Neuronal stem cell (in vitro differentiated cells): ENCODE measurements at regions not wholly inside any gene's neighbourhood (a gene's known extent, or its start where the extent isn't known, plus 50 kb on each side); places are given as distances from the start of the nearest gene placed in this dataset.

Experiments
- DNase-seq: peaks from one replicate; pipeline ENCODE4 v3.0.0-alpha.2; 2013; ENCODE audit warnings: low spot score
- H2AFZ ChIP-seq: one replicate; pipeline ENCODE4 v1.6.1; 2013; ENCODE audit warnings: mild to moderate bottlenecking, low read length, inconsistent platforms
- H2AK5ac ChIP-seq: 2 replicates; pipeline ENCODE4 v1.6.1; 2013; ENCODE audit warnings: low read depth, mild to moderate bottlenecking, inconsistent platforms, low read length, moderate library complexity, mixed read lengths
- H2BK120ac ChIP-seq: 2 replicates; pipeline ENCODE4 v1.6.1; 2013; ENCODE audit warnings: low read depth, mild to moderate bottlenecking, inconsistent platforms, low read length, moderate library complexity, mixed read lengths
- H2BK12ac ChIP-seq: one replicate; pipeline ENCODE4 v1.6.1; 2013; ENCODE audit warnings: low read length, inconsistent platforms
- H2BK15ac ChIP-seq: 2 replicates; pipeline ENCODE4 v1.6.1; 2013; ENCODE audit warnings: mild to moderate bottlenecking, low read length, inconsistent platforms, mixed read lengths
- H2BK5ac ChIP-seq: one replicate; pipeline ENCODE4 v1.6.1; 2013; ENCODE audit warnings: inconsistent platforms, mild to moderate bottlenecking, low read length, moderate library complexity
- H3K14ac ChIP-seq: one replicate; pipeline ENCODE4 v1.6.1; 2013; ENCODE audit warnings: low read length, inconsistent platforms
- H3K18ac ChIP-seq: 2 replicates; pipeline ENCODE4 v1.6.1; 2013; ENCODE audit warnings: low read length, inconsistent platforms
- H3K23ac ChIP-seq: 2 replicates; pipeline ENCODE4 v1.6.1; 2013; ENCODE audit warnings: low read depth, mild to moderate bottlenecking, mixed read lengths, low read length, inconsistent platforms; ENCODE audit not compliant: poor library complexity
- H3K27ac ChIP-seq: replicated peaks from 3 replicates; pipeline ENCODE4 v1.5.1; 2013; ENCODE audit warnings: low read length, inconsistent platforms
- H3K27me3 ChIP-seq, 3 experiments: 2 replicates each; pipeline ENCODE4 v1.6.1; 2013; ENCODE audit warnings: low read length in 3 of 3, mild to moderate bottlenecking in 2 of 3, inconsistent platforms in 1 of 3, low read depth in 1 of 3, mixed read lengths in 1 of 3, moderate library complexity in 1 of 3; ENCODE audit not compliant: control insufficient read depth in 3 of 3, insufficient read depth in 3 of 3
- H3K36me3 ChIP-seq, 2 donors: replicated peaks in 1 of 2; 2 replicates each; pipeline ENCODE4 v1.6.1; 2013; ENCODE audit warnings: low read length in 2 of 2; ENCODE audit not compliant: control insufficient read depth in 2 of 2, insufficient read depth in 2 of 2
- H3K4ac ChIP-seq: 2 replicates; pipeline ENCODE4 v1.6.1; 2013; ENCODE audit warnings: inconsistent platforms, mild to moderate bottlenecking, low read length, moderate library complexity
- H3K4me1 ChIP-seq, 2 donors: 1 replicate in 1 of 2; 2 replicates in 1 of 2; pipeline ENCODE4 v1.6.1; 2013; ENCODE audit warnings: low read length in 2 of 2, low read depth in 1 of 2; ENCODE audit not compliant: control insufficient read depth in 2 of 2, insufficient read depth in 1 of 2
- H3K4me2 ChIP-seq: one replicate; pipeline ENCODE4 v1.6.1; 2013; ENCODE audit warnings: mild to moderate bottlenecking, low read length, inconsistent platforms; ENCODE audit not compliant: insufficient read depth, poor library complexity, severe bottlenecking
- H3K4me3 ChIP-seq, 2 donors: 2 replicates each; pipeline ENCODE4 v1.5.1; 2013; ENCODE audit warnings: low read length in 2 of 2, mild to moderate bottlenecking in 2 of 2, inconsistent platforms in 1 of 2, moderate library complexity in 1 of 2
- H3K79me1 ChIP-seq: one replicate; pipeline ENCODE4 v1.6.1; 2013; ENCODE audit warnings: low read depth, mild to moderate bottlenecking, inconsistent platforms, low read length, moderate library complexity
- H3K9ac ChIP-seq: one replicate; pipeline ENCODE4 v1.6.1; 2013; ENCODE audit warnings: mild to moderate bottlenecking, low read depth, low read length, inconsistent platforms; ENCODE audit not compliant: poor library complexity
- H3K9me3 ChIP-seq, 2 donors: replicated peaks in 1 of 2; 2 replicates each; pipeline versions ENCODE3 to v1.6.1; 2013; ENCODE audit warnings: low read length in 2 of 2, mild to moderate bottlenecking in 2 of 2, inconsistent platforms in 1 of 2, low read depth in 1 of 2, mixed read lengths in 1 of 2, moderate library complexity in 1 of 2; ENCODE audit not compliant: control insufficient read depth in 2 of 2, insufficient read depth in 1 of 2
- H4K8ac ChIP-seq: one replicate; pipeline ENCODE4 v1.6.1; 2013; ENCODE audit warnings: low read depth, mild to moderate bottlenecking, inconsistent platforms, low read length, moderate library complexity
- H4K91ac ChIP-seq: one replicate; pipeline ENCODE4 v1.6.1; 2013; ENCODE audit warnings: low read length, low read depth, mild to moderate bottlenecking, inconsistent platforms; ENCODE audit not compliant: poor library complexity
- WGBS, 2 donors: extraction: QIAGEN DNeasy Blood & Tissue Kit; methylation state at CpG; one replicate each; pipeline ENCODE4 v1.1.7; 2013; ENCODE audit warnings: missing lambda C conversion rate in 2 of 2, mixed read lengths in 1 of 2; ENCODE audit not compliant: insufficient read length in 2 of 2, insufficient replicate concordance in 1 of 2; ENCODE audit errors: extremely low coverage in 2 of 2; 5-methylcytosine and 5-hydroxymethylcytosine counted together

DNA sequence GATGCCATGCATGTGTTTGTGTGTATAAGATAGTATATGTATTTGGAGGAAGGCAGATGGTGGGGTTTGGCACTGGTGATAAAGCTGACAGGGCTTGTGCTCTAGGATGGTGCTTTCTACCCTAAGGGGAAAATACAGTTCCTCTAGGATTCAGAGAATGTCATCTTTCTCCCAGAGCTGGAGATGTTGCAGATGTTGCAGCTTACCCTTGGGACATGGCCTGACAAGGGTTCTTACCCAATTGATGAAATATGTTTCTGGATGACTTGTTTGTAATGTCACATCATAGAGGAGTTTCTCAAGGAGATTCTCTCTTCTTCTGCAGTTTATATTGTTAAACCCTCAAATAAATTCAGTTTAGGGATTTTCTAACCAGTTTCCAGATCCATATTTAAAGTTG, 52.5 kb upstream of the PITX2 start:
- Histone ChIP-seq H3K27ac (no peak overlapping the region), H4K8ac (no peak overlapping the region), H3K9ac (no peak overlapping the region), H2AK5ac (no peak overlapping the region), H3K14ac (no peak overlapping the region), H3K18ac (no peak overlapping the region), H2AFZ (no peak overlapping the region), H2BK12ac (no peak overlapping the region), H2BK5ac (no peak overlapping the region), H2BK120ac (no peak overlapping the region), H3K23ac (no peak overlapping the region), H3K79me1 (no peaks in the 10 kb centered on the region), H2BK15ac (no peak overlapping the region), H3K36me3 (no peaks in the 10 kb centered on the region), H3K27me3 (no peaks in the 10 kb centered on the region), H3K4me2 (no peak overlapping the region), H3K4me1 (no peaks in the 10 kb centered on the region), H3K4ac (no peak overlapping the region), H3K4me3 (no peak overlapping the region), H4K91ac (no peak overlapping the region), H3K9me3 (no peaks in the 10 kb centered on the region)
- DNase-seq: no peak

DNA sequence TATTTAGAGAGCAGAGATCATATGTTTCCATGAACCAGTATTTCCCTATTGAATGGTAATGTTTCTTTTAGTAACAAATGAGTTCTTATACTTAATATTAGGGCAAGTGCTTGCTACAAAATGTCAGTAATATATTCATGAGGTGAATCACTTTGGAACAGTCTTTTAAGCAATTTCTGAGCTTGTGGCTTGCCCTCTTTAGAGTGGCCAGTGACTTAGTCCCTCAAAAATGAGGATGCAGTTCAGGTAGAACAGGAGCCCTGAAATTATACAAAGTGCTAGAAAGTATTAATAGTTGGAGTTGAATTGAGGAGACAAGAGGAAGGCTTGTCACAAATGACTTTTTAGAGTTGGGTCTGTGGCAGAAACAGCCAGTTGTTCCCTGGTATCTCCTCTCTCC, 53.4 kb upstream of the PITX2 start:
- H3K27ac ChIP-seq: no peak overlapping the region
- H2AFZ ChIP-seq: no peak overlapping the region
- no peak overlapping the region for H2BK15ac ChIP-seq
- H3K18ac ChIP-seq: no peak overlapping the region
- H3K27me3 ChIP-seq: no peaks in the 10 kb centered on the region
- no peak overlapping the region for H3K23ac ChIP-seq
- no peak overlapping the region for H3K9ac ChIP-seq
- H3K36me3 ChIP-seq: no peaks in the 10 kb centered on the region
- no peak overlapping the region for H4K91ac ChIP-seq
- H3K4me1 ChIP-seq: no peaks in the 10 kb centered on the region
- H2BK120ac ChIP-seq: no peak overlapping the region
- H2BK12ac ChIP-seq: no peak overlapping the region
- DNase-seq: no peak
- no peak overlapping the region for H3K4me2 ChIP-seq
- H2AK5ac ChIP-seq: no peak overlapping the region
- no peak overlapping the region for H2BK5ac ChIP-seq
- H3K14ac ChIP-seq: no peak overlapping the region
- H3K9me3 ChIP-seq: no peaks in the 10 kb centered on the region
- H3K4ac ChIP-seq: no peak overlapping the region
- H3K79me1 ChIP-seq: no peaks in the 10 kb centered on the region
- no peak overlapping the region for H3K4me3 ChIP-seq
- no peak overlapping the region for H4K8ac ChIP-seq

DNA sequence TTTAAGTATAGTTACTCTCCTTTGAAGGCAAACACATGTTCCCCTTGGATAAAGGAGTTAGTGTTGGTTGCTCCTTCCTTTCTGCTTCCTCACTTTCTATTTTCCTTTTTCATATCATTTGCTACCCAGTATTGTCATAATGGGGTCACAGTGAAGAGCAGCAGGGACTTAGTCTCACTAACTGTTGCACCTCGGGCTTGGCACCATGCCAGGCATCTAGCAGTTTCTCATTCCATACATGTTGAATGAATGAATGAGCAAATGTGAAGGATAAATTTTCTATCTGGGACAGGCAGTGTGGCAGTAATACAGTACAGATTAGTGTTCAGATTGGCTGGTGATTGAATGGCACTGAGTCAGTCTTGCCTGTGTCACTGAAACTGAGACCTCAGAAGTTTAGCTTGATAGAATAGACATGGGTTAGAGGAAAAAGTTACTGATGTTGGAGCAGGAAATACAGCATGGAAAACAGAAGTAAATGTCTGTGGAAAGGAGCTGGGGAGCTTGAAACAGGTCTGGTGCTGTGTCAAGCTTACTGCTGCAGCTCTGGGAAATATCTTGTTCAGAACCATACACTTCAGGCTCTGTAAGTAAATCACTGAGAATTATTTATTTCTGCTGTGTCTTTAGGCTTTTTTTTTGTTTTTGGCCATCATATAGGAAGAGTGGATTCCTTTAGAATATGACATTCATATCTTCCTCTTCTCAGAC, 55.8 kb upstream of the PITX2 start:
- Histone ChIP-seq H4K91ac (no peak overlapping the region), H3K9me3 (no peaks in the 10 kb centered on the region), H2BK120ac (no peak overlapping the region), H3K9ac (no peak overlapping the region), H2BK15ac (no peak overlapping the region), H3K27ac (no peak overlapping the region), H3K4ac (no peak overlapping the region), H3K4me2 (no peak overlapping the region), H4K8ac (no peak overlapping the region), H3K4me3 (no peak overlapping the region), H2BK12ac (no peak overlapping the region), H2AFZ (no peak overlapping the region), H2BK5ac (no peak overlapping the region), H2AK5ac (no peak overlapping the region), H3K36me3 (no peaks in the 10 kb centered on the region), H3K4me1 (no peaks in the 10 kb centered on the region), H3K27me3 (no peaks in the 10 kb centered on the region), H3K79me1 (no peaks in the 10 kb centered on the region), H3K23ac (no peak overlapping the region), H3K18ac (no peak overlapping the region), H3K14ac (no peak overlapping the region)
- WGBS, 2 donors: no CpG with 5 or more reads among the region's 1 CpG
- DNase-seq: no peak

DNA sequence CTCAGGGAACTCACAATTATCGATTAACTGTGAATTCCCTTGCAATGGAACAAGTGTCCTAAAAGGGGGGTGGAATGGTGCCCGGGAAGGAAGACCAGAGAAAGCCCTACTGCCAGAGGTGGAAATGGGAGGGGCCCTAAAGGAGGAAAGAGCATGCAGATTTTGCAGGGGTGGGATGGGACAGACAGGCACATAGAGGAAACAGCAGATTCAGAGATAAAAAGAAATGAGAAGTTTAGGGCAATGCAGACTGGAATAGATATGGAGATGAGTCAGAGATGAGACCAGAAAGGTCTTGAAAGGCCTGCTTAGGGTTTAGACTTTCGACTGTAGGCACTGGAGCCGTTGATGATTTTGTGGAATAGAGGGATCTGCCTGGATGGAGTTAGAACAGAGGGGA, 57.4 kb upstream of the PITX2 start:
- H3K4me1 ChIP-seq: no peaks in the 10 kb centered on the region
- H3K79me1 ChIP-seq: no peaks in the 10 kb centered on the region
- H4K91ac ChIP-seq: no peak overlapping the region
- DNase-seq: no peak
- H3K9me3 ChIP-seq: no peaks in the 10 kb centered on the region
- H3K14ac ChIP-seq: no peak overlapping the region
- no peak overlapping the region for H2BK15ac ChIP-seq
- H3K4me2 ChIP-seq: no peak overlapping the region
- H3K4ac ChIP-seq: no peak overlapping the region
- H2BK120ac ChIP-seq: no peak overlapping the region
- no CpG with 5 or more reads among the region's 4 CpGs for WGBS, 2 donors
- H3K36me3 ChIP-seq: no peaks in the 10 kb centered on the region
- H2BK5ac ChIP-seq: no peak overlapping the region
- no peak overlapping the region for H3K18ac ChIP-seq
- no peak overlapping the region for H3K9ac ChIP-seq
- H3K27ac ChIP-seq: no peak overlapping the region
- no peak overlapping the region for H3K23ac ChIP-seq
- no peaks in the 10 kb centered on the region for H3K27me3 ChIP-seq
- no peak overlapping the region for H4K8ac ChIP-seq
- no peak overlapping the region for H3K4me3 ChIP-seq
- H2AFZ ChIP-seq: no peak overlapping the region
- H2AK5ac ChIP-seq: no peak overlapping the region
- H2BK12ac ChIP-seq: no peak overlapping the region
